ENCODE measurements at regions not wholly inside any gene's neighbourhood (a gene's known extent, or its start where the extent isn't known, plus 50 kb on each side); places are given as distances from the start of the nearest gene placed in this dataset.

- TF ChIP-seq POLR2A (IDR thresholded peaks at IDR 0.05) (no peak), CTCF (IDR thresholded peaks at IDR 0.05) (no peak)
Measured at GRCh38 chr18:39990540-39990939, 1964.5 kb upstream of the PIK3C3 start.
